HEK293T (cell line): ENCODE measurements at regions not wholly inside any gene's neighbourhood (a gene's known extent, or its start where the extent isn't known, plus 50 kb on each side); places are given as distances from the start of the nearest gene placed in this dataset.

Experiments
- FOXA1 ChIP-seq: fragments of 450-650 bp; IDR thresholded peaks from 2 replicates; pipeline ENCODE4 v1.6.1; 2016; ENCODE audit warnings: mild to moderate bottlenecking
- FOXM1 ChIP-seq: fragments of 450-650 bp; IDR thresholded peaks from 2 replicates; pipeline ENCODE4 v1.6.1; 2017; ENCODE audit warnings: mild to moderate bottlenecking, borderline replicate concordance
- SUZ12 ChIP-seq: fragments of 450-650 bp; IDR thresholded peaks from 2 replicates; pipeline ENCODE4 v1.6.1; 2016; ENCODE audit warnings: mild to moderate bottlenecking
- TARDBP ChIP-seq: fragments of 450-650 bp; IDR thresholded peaks from 2 replicates; pipeline ENCODE4 v1.6.1; 2016

GRCh38 chr6:100968949-100969348 is 87.8 kb upstream of the ASCC3 start:
- TF ChIP-seq TARDBP, result no peak
- no peak for TF ChIP-seq FOXA1
- TF ChIP-seq SUZ12, result no peak
- TF ChIP-seq FOXM1, result no peak
